Parathyroid adenoma (tissue), 2 donors: ENCODE measurements at regions not wholly inside any gene's neighbourhood (a gene's known extent, or its start where the extent isn't known, plus 50 kb on each side); places are given as distances from the start of the nearest gene placed in this dataset.

Source experiments
- H2AFZ ChIP-seq: fragments of 300-600 bp; sonication (generic); one replicate; pipeline ENCODE4 v1.7.0; 2017; ENCODE audit warnings: antibody characterized with exemption, mild to moderate bottlenecking
- H3K27ac ChIP-seq: fragments of 300-600 bp; sonication (generic); one replicate; pipeline ENCODE4 v1.7.0; 2017
- H3K27me3 ChIP-seq: fragments of 300-600 bp; sonication (generic); one replicate; pipeline ENCODE4 v1.7.0; 2017; ENCODE audit warnings: low read length; ENCODE audit not compliant: control insufficient read depth, insufficient read depth
- H3K36me3 ChIP-seq: fragments of 300-600 bp; sonication (generic); one replicate; pipeline ENCODE4 v1.7.0; 2017; ENCODE audit warnings: low read length; ENCODE audit not compliant: control insufficient read depth, insufficient read depth
- H3K4me1 ChIP-seq: fragments of 300-600 bp; sonication (generic); one replicate; pipeline ENCODE4 v1.7.0; 2017; ENCODE audit warnings: control low read depth
- H3K4me2 ChIP-seq: fragments of 300-600 bp; sonication (generic); one replicate; pipeline ENCODE4 v1.7.0; 2017; ENCODE audit warnings: low read length
- H3K4me3 ChIP-seq: fragments of 300-600 bp; sonication (generic); one replicate; pipeline ENCODE4 v1.7.0; 2017; ENCODE audit warnings: low read depth, low read length
- H3K79me2 ChIP-seq: fragments of 300-600 bp; sonication (generic); one replicate; pipeline ENCODE4 v1.7.0; 2017; ENCODE audit warnings: control low read depth
- H3K9ac ChIP-seq: fragments of 300-600 bp; sonication (generic); one replicate; pipeline ENCODE4 v1.7.0; 2017; ENCODE audit warnings: mild to moderate bottlenecking
- H3K9me3 ChIP-seq: fragments of 300-600 bp; sonication (generic); one replicate; pipeline ENCODE4 v1.7.0; 2017; ENCODE audit warnings: low read length; ENCODE audit not compliant: control insufficient read depth
- TF ChIP-seq, protein P1 (sequence below): fragments of 300-600 bp; sonication (generic); IDR thresholded peaks from one replicate; pipeline ENCODE4 v1.7.0; 2017; ENCODE audit warnings: antibody characterized with exemption, mild to moderate bottlenecking
- donor health status: primary hyperparathyroidism.

DNA sequence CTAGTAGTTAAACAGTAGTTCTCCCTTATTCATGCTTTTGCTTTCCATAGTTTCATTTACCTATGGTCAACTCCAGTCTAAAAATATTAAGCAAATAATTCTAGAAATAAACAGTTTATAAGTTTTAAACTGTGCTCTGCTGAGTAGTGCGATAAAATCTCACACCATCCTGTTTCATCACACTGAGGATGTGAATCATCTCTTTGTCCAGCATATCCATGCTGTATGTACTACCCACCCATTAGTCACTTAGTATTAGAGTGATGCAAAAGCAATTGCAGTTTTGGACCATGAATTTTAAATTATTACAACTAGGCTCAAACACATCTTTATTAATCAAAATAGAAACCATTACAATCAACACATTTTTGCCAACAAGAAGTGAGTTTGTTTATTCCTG is 187.4 kb downstream of the TEX13C start:
- TF ChIP-seq, protein P1, sequence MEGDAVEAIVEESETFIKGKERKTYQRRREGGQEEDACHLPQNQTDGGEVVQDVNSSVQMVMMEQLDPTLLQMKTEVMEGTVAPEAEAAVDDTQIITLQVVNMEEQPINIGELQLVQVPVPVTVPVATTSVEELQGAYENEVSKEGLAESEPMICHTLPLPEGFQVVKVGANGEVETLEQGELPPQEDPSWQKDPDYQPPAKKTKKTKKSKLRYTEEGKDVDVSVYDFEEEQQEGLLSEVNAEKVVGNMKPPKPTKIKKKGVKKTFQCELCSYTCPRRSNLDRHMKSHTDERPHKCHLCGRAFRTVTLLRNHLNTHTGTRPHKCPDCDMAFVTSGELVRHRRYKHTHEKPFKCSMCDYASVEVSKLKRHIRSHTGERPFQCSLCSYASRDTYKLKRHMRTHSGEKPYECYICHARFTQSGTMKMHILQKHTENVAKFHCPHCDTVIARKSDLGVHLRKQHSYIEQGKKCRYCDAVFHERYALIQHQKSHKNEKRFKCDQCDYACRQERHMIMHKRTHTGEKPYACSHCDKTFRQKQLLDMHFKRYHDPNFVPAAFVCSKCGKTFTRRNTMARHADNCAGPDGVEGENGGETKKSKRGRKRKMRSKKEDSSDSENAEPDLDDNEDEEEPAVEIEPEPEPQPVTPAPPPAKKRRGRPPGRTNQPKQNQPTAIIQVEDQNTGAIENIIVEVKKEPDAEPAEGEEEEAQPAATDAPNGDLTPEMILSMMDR: no peak

DNA sequence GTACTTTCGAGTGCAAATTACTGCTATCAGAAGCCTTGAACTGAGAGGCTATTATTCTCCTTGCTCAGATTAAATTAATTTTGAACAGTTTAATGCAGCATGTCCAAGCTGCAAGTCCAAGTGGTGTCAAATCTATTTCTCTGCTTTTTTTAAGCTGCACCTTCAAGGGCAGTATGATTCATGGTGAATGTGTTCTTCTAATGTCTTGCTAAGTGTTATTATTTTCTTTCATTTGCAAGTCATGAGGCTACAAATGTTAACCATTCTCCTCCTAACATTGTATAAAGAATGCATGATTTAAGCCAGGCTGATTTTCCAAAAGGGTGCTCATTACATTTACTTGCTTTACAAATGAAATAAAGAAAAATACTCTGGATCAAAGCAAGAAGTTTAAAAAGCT is 200.4 kb downstream of the TEX13C start:
- H3K4me1 ChIP-seq: no peaks in the 10 kb centered on the region
- no peaks in the 10 kb centered on the region for H3K79me2 ChIP-seq
- H3K9ac ChIP-seq: no peak overlapping the region
- no peak overlapping the region for H3K4me2 ChIP-seq
- no peaks in the 10 kb centered on the region for H3K27me3 ChIP-seq
- no peak overlapping the region for H3K27ac ChIP-seq
- H3K36me3 ChIP-seq: no peaks in the 10 kb centered on the region
- H2AFZ ChIP-seq: no peak overlapping the region
- no peak overlapping the region for H3K4me3 ChIP-seq
- TF ChIP-seq, protein P1: no peak
- no peaks in the 10 kb centered on the region for H3K9me3 ChIP-seq

More for the DNA sequence above, 187.4 kb downstream of the TEX13C start:
- H3K27me3 ChIP-seq: no peaks in the 10 kb centered on the region
- H3K79me2 ChIP-seq: no peaks in the 10 kb centered on the region
- no peak overlapping the region for H2AFZ ChIP-seq
- H3K9ac ChIP-seq: no peak overlapping the region
- no peaks in the 10 kb centered on the region for H3K9me3 ChIP-seq
- no peaks in the 10 kb centered on the region for H3K4me1 ChIP-seq
- H3K4me2 ChIP-seq: no peak overlapping the region
- H3K4me3 ChIP-seq: no peak overlapping the region
- no peaks in the 10 kb centered on the region for H3K36me3 ChIP-seq
- H3K27ac ChIP-seq: no peak overlapping the region

DNA sequence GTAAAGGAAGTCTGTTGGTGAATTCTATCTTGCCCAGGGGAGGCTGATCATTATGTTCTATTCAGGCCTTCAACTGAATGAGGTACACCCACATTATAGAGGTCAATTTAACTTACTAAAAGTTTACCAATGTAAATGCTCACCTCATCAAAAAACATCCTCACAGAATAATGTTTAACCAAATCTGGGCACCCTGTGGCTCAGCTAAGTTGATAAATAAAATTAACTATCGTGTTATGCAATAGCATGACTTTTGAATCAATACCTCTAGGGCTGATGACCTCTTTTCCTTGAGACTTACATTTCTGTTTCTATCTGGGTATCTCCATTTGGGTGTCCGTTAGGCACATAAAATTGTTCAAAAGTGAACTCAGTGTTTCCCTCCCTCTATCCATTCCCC is 203.1 kb downstream of the TEX13C start:
- Histone ChIP-seq H3K36me3 (no peaks in the 10 kb centered on the region), H3K4me3 (no peak overlapping the region), H3K9me3 (no peaks in the 10 kb centered on the region), H3K9ac (no peak overlapping the region), H3K4me2 (no peak overlapping the region), H2AFZ (no peak overlapping the region), H3K27ac (no peak overlapping the region), H3K4me1 (no peaks in the 10 kb centered on the region), H3K27me3 (no peaks in the 10 kb centered on the region), H3K79me2 (no peaks in the 10 kb centered on the region)
- TF ChIP-seq, protein P1: no peak

DNA sequence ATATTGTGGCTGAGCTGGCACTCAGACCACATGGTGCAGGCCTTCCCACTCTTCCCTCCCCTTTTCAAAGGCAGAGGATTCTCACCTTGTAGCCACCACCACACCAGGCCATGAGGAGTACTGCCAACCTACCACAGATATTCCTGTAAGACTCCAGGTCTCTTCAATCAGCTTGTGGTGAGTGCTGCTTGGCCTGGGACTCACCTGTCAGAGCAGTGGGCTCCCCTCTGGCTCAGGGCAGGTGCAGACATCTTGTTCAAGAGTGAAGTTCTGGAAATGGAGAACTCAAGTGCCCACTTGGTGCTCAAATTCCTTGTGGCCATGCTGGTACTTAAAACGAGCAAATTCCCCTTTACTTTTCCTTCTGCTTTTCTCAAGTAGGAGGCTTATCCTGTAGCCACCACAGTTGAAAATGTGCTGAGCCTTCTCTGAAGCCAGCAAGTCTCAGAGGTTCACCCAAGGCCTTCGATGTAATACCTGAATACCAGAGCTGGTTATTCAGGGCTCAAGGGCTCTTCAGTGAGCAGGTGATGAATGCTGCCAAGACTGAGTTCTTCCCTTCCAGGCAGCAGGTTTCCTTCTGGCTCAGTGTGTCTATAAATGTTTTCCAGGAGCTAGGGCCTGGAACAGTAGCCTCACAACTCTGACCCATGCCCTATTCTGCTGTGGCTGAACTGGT is 212.9 kb downstream of the TEX13C start:
- Histone ChIP-seq H3K4me1 (no peaks in the 10 kb centered on the region), H3K9ac (no peak overlapping the region), H3K4me2 (no peak overlapping the region), H2AFZ (no peak overlapping the region), H3K36me3 (no peaks in the 10 kb centered on the region), H3K4me3 (no peak overlapping the region), H3K27ac (no peak overlapping the region), H3K27me3 (no peaks in the 10 kb centered on the region), H3K9me3 (no peaks in the 10 kb centered on the region), H3K79me2 (no peaks in the 10 kb centered on the region)
- TF ChIP-seq, protein P1: no peak

DNA sequence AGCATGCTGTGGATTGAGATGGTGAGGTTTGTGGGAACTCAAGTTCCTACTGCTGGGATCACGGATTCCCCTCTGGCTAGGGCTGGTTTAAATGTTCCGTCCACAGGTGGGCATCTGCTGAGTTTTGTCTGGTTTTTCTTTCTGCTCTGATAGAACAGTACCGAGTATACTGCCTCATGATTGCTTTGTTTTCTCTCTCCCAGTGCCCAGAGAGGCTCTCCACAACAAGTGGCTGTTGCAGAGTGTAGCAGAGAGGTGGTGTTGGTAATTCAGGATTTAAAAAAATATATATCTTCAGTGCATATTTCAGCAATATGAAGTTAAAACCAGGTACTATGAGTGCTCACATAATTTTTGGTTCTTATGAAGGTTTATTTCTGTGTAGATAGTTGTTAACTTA is 213.7 kb downstream of the TEX13C start:
- H3K9me3 ChIP-seq: no peaks in the 10 kb centered on the region
- no peak overlapping the region for H2AFZ ChIP-seq
- H3K4me1 ChIP-seq: no peaks in the 10 kb centered on the region
- H3K27me3 ChIP-seq: no peaks in the 10 kb centered on the region
- H3K79me2 ChIP-seq: no peaks in the 10 kb centered on the region
- no peak overlapping the region for H3K27ac ChIP-seq
- H3K9ac ChIP-seq: no peak overlapping the region
- TF ChIP-seq, protein P1: no peak
- H3K36me3 ChIP-seq: no peaks in the 10 kb centered on the region
- H3K4me2 ChIP-seq: no peak overlapping the region
- no peak overlapping the region for H3K4me3 ChIP-seq
